IMR-90 (cell line): ENCODE measurements at regions not wholly inside any gene's neighbourhood (a gene's known extent, or its start where the extent isn't known, plus 50 kb on each side); places are given as distances from the start of the nearest gene placed in this dataset.

Experiments used
- ATAC-seq: fragments of 200-7000 bp; cut with Tn5 transposase; 2 replicates; pipeline ENCODE4 v1.9.1; 2020; ENCODE audit warnings: low read depth, mild to moderate bottlenecking, moderate library complexity
- BruUV-seq: library from RNA; stranded (reverse); fragments of 400-500 nt; replicated peaks from 2 replicates; lab custom pipeline; 2021; lab: Mats Ljungman, UMichigan
- CTCF ChIA-PET: fragments of 300-600 bp; formaldehyde crosslinking; extraction: SDS; loops from one replicate; lab custom pipeline; 2021; ENCODE audit warnings: antibody characterized with exemption; lab: Yijun Ruan, JAX
- POLR2A ChIA-PET: fragments of 300-600 bp; sonication (Branson Sonifier 250); formaldehyde crosslinking; loops from one replicate; lab custom pipeline; 2022; ENCODE audit warnings: antibody characterized with exemption; ENCODE audit not compliant: unreplicated experiment; lab: Charles Lee
- DNase-seq: peaks from one replicate; pipeline ENCODE4 v3.0.0; 2013
- H2AFZ ChIP-seq: replicated peaks from 2 replicates; pipeline ENCODE3; 2013; ENCODE audit warnings: low read length, mild to moderate bottlenecking; ENCODE audit not compliant: poor library complexity
- H2AK5ac ChIP-seq: 2 replicates; pipeline ENCODE4 v1.6.1; 2013; ENCODE audit warnings: low read depth, low read length, inconsistent platforms
- H2AK9ac ChIP-seq: replicated peaks from 2 replicates; pipeline ENCODE3; 2013; ENCODE audit warnings: mild to moderate bottlenecking, low read depth, low read length, moderate library complexity; ENCODE audit not compliant: poor library complexity
- H2BK120ac ChIP-seq: 2 replicates; pipeline ENCODE4 v1.6.1; 2013; ENCODE audit warnings: low read depth, low read length, inconsistent platforms
- H2BK15ac ChIP-seq: 3 replicates; pipeline ENCODE4 v1.6.1; 2013; ENCODE audit warnings: low read depth, low read length, inconsistent platforms
- H2BK20ac ChIP-seq: 2 replicates; pipeline ENCODE4 v1.6.1; 2013; ENCODE audit warnings: low read depth, mild to moderate bottlenecking, inconsistent platforms, low read length, moderate library complexity
- H2BK5ac ChIP-seq: 2 replicates; pipeline ENCODE4 v1.6.1; 2013; ENCODE audit warnings: mild to moderate bottlenecking, low read depth, low read length, inconsistent platforms; ENCODE audit not compliant: poor library complexity, severe bottlenecking
- H3K14ac ChIP-seq: replicated peaks from 2 replicates; pipeline ENCODE4 v1.6.1; 2013; ENCODE audit warnings: low read depth, low read length, inconsistent platforms
- H3K18ac ChIP-seq: 2 replicates; pipeline ENCODE4 v1.6.1; 2013; ENCODE audit warnings: low read depth, low read length, control low read depth
- H3K23ac ChIP-seq: 2 replicates; pipeline ENCODE4 v1.6.1; 2013; ENCODE audit warnings: low read depth, low read length, inconsistent platforms
- H3K27ac ChIP-seq: 2 replicates; pipeline ENCODE4 v1.5.1; 2013; ENCODE audit warnings: mild to moderate bottlenecking, control low read depth, low read length; ENCODE audit not compliant: insufficient read depth
- H3K27me3 ChIP-seq: 2 replicates; pipeline ENCODE4 v1.6.1; 2013; ENCODE audit warnings: low read length; ENCODE audit not compliant: control insufficient read depth, insufficient read depth
- H3K36me3 ChIP-seq: 2 replicates; pipeline ENCODE4 v1.6.1; 2013; ENCODE audit warnings: low read length, mixed read lengths; ENCODE audit not compliant: control insufficient read depth, insufficient read depth
- H3K4ac ChIP-seq: 2 replicates; pipeline ENCODE4 v1.6.1; 2013; ENCODE audit warnings: low read depth, low read length, inconsistent platforms
- H3K4me1 ChIP-seq: 2 replicates; pipeline ENCODE4 v1.6.1; 2013; ENCODE audit warnings: low read length, mixed read lengths; ENCODE audit not compliant: control insufficient read depth, insufficient read depth
- H3K4me2 ChIP-seq: 2 replicates; pipeline ENCODE4 v1.6.1; 2013; ENCODE audit warnings: low read depth, mild to moderate bottlenecking, control low read depth, low read length, moderate library complexity
- H3K4me3 ChIP-seq: 2 replicates; pipeline ENCODE4 v1.5.1; 2013; ENCODE audit warnings: low read depth, mild to moderate bottlenecking, control low read depth, low read length, moderate library complexity; ENCODE audit not compliant: insufficient read depth
- H3K56ac ChIP-seq: 2 replicates; pipeline ENCODE4 v1.6.1; 2013; ENCODE audit warnings: low read length, inconsistent platforms; ENCODE audit not compliant: insufficient read depth; ENCODE audit errors: extremely low read depth
- H3K79me1 ChIP-seq, 2 experiments: 2 replicates each; pipeline ENCODE4 v1.6.1; 2013; ENCODE audit warnings: low read length in 2 of 2, inconsistent platforms in 1 of 2, low read depth in 1 of 2
- H3K9ac ChIP-seq: 2 replicates; pipeline ENCODE4 v1.6.1; 2013; ENCODE audit warnings: low read depth, low read length, control low read depth
- H3K9me1 ChIP-seq: 2 replicates; pipeline ENCODE4 v1.6.1; 2013; ENCODE audit warnings: low read length, inconsistent platforms; ENCODE audit not compliant: insufficient read depth
- H3K9me3 ChIP-seq: 2 replicates; pipeline ENCODE4 v1.6.1; 2013; ENCODE audit warnings: low read length; ENCODE audit not compliant: control insufficient read depth, insufficient read depth
- H4K20me1 ChIP-seq: 2 replicates; pipeline ENCODE4 v1.6.1; 2013; ENCODE audit warnings: low read length, inconsistent platforms; ENCODE audit not compliant: insufficient read depth
- H4K5ac ChIP-seq: 2 replicates; pipeline ENCODE4 v1.6.1; 2013; ENCODE audit warnings: mild to moderate bottlenecking, low read depth, low read length, control low read depth
- H4K8ac ChIP-seq, 2 experiments: 2 replicates each; pipeline ENCODE4 v1.6.1; 2013; ENCODE audit warnings: low read depth in 2 of 2, low read length in 2 of 2, control low read depth in 1 of 2, inconsistent platforms in 1 of 2
- H4K91ac ChIP-seq: 2 replicates; pipeline ENCODE4 v1.6.1; 2013; ENCODE audit warnings: low read depth, low read length, inconsistent platforms; ENCODE audit not compliant: insufficient read depth
- CHD1 ChIP-seq: IDR thresholded peaks from 2 replicates; pipeline ENCODE4 v1.6.1; 2012; ENCODE audit warnings: low read depth, low read length, improper control_type of control experiment
- FOS ChIP-seq: fragments of 150-350 bp; IDR thresholded peaks from 2 replicates; pipeline ENCODE4 v1.6.1; 2016; ENCODE audit warnings: low read depth, low read length
- MAFK ChIP-seq: IDR thresholded peaks from 2 replicates; pipeline ENCODE4 v1.6.1; 2012; ENCODE audit warnings: low read depth, low read length, improper control_type of control experiment
- MAZ ChIP-seq: IDR thresholded peaks from 2 replicates; pipeline ENCODE4 v1.6.1; 2012; ENCODE audit warnings: low read depth, mild to moderate bottlenecking, low read length, improper control_type of control experiment, moderate library complexity, borderline replicate concordance
- MXI1 ChIP-seq: IDR thresholded peaks from 2 replicates; pipeline ENCODE4 v1.6.1; 2012; ENCODE audit warnings: low read depth, mild to moderate bottlenecking, low read length, moderate library complexity, borderline replicate concordance
- POLR2A ChIP-seq: IDR thresholded peaks from 2 replicates; pipeline ENCODE4 v1.6.1; 2012; ENCODE audit warnings: mild to moderate bottlenecking, low read depth, low read length
- RAD21 ChIP-seq: IDR thresholded peaks from 2 replicates; pipeline ENCODE4 v1.6.1; 2012; ENCODE audit warnings: low read length, improper control_type of control experiment
- RFX5 ChIP-seq: IDR thresholded peaks from 2 replicates; pipeline ENCODE4 v1.8.0; 2012; ENCODE audit warnings: low read depth, mild to moderate bottlenecking, low read length, moderate library complexity
- SMC3 ChIP-seq: fragments of 150-350 bp; IDR thresholded peaks from 2 replicates; pipeline ENCODE4 v1.6.1; 2016; ENCODE audit warnings: low read depth, mild to moderate bottlenecking, antibody characterized with exemption, low read length, moderate library complexity
- WGBS, 2 experiments: methylation state at CpG; one replicate each; pipeline versions ENCODE4 v1.1.5 to v1.1.7; 2013; ENCODE audit warnings: missing lambda C conversion rate in 2 of 2; ENCODE audit not compliant: insufficient read length in 1 of 2; ENCODE audit errors: extremely low coverage in 2 of 2; 5-methylcytosine and 5-hydroxymethylcytosine counted together
- dilution Hi-C: fragments of 300-500 bp; cut with HindIII; formaldehyde crosslinking; loops from one replicate; pipeline ENCODE4 v1.14.3; 2018; ENCODE audit warnings: low sequenced_read_pairs; ENCODE audit not compliant: unreplicated experiment
- in situ Hi-C: fragments of 300-500 bp; cut with MboI; formaldehyde crosslinking; loops from 3 replicates; pipeline ENCODE4 v1.14.3; 2019; ENCODE audit warnings: low sequenced_read_pairs, inconsistent platforms, mixed read lengths
- intact Hi-C: fragments of 100-400 bp; cut with micrococcal nuclease; formaldehyde crosslinking; loops from 2 replicates; pipeline ENCODE4 v1.10.0; 2022
- TF ChIP-seq, protein P1 (sequence below): fragments of 150-350 bp; IDR thresholded peaks from 2 replicates; pipeline ENCODE4 v1.6.1; 2017; ENCODE audit warnings: mild to moderate bottlenecking, antibody characterized with exemption, low read length, low read depth
- TF ChIP-seq, protein P2 (sequence below): fragments of 150-350 bp; IDR thresholded peaks from 2 replicates; pipeline ENCODE4 v1.6.1; 2016; ENCODE audit warnings: low read depth, mild to moderate bottlenecking, low read length, moderate library complexity, borderline replicate concordance
- TF ChIP-seq, protein P3 (sequence below): conservative IDR thresholded peaks from 2 replicates; pipeline ENCODE4 v1.5.1; 2012; ENCODE audit warnings: mild to moderate bottlenecking, low read depth, low read length, improper control_type of control experiment

DNA sequence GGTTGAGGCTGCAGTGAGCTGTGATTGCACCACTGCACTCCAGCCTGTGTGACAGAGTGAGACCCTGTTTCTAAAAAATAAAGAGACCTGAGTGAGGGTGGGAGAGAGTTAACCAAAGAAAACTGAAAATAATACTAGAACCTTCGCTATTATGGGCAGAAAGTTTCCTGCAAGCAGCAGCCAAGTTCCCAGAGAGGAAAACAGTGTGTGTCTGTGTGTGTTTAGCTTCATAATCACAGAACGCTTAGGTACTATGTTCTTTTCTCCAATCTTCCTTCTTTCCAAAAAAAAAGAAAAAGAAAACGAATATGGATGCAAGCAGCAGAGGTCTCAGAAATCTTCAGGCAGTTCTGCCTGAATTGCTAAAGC is 170.0 kb downstream of the LY86 start:
- dilution Hi-C loops: no loop called here

More for the DNA sequence above, 170.0 kb downstream of the LY86 start:
- Histone ChIP-seq H3K18ac (no peak overlapping the region), H2BK20ac (no peak overlapping the region), H4K8ac (no peak overlapping the region), H2BK120ac (no peak overlapping the region), H2AFZ (no peak overlapping the region), H3K9ac (no peak overlapping the region), H3K36me3 (no peaks in the 10 kb centered on the region), H3K14ac (no peak overlapping the region), H3K56ac (no peak overlapping the region), H3K9me1 (no peaks in the 10 kb centered on the region), H3K79me1 (no peaks in the 10 kb centered on the region), H3K4ac (no peak overlapping the region), H3K4me1 (peaks cover 2% of the 10 kb centered on the region; the same call in 1 of the 2 replicates), H3K4me3 (no peak overlapping the region), H2AK9ac (no peak overlapping the region), H4K91ac (no peak overlapping the region), H2AK5ac (no peak overlapping the region), H3K9me3 (no peaks in the 10 kb centered on the region), H4K5ac (no peak overlapping the region), H2BK15ac (no peak overlapping the region), H2BK5ac (no peak overlapping the region), H4K20me1 (no peaks in the 10 kb centered on the region), H3K27ac (no peak overlapping the region), H3K27me3 (no peaks in the 10 kb centered on the region), H3K4me2 (no peak overlapping the region), H3K23ac (no peak overlapping the region)
- DNase-seq (no peak), ATAC-seq (no peak)
- BruUV-seq: no TSS peak
- ChIA-PET POLR2A (no interaction called here), CTCF (interaction anchor here (0.6 to 1.1 kb wide), 6 partner anchors 9 to 415 kb away, joined by 3 to 4 read pairs (median 4); no protein-coding TSS in a partner anchor)
- intact Hi-C loops: loop anchor here (10.0 kb wide), 1 partner anchor 346 kb away; the partner anchor contains the start of gene RREB1
- WGBS, 2 experiments: no CpG with 5 or more reads among the region's 3 CpGs
- in situ Hi-C loops: no loop called here
- TF ChIP-seq POLR2A: no peak
- TF ChIP-seq SMC3: no peak
- no peak for TF ChIP-seq RFX5
- TF ChIP-seq CHD1: no peak
- TF ChIP-seq MXI1: no peak
- TF ChIP-seq, protein P1, sequence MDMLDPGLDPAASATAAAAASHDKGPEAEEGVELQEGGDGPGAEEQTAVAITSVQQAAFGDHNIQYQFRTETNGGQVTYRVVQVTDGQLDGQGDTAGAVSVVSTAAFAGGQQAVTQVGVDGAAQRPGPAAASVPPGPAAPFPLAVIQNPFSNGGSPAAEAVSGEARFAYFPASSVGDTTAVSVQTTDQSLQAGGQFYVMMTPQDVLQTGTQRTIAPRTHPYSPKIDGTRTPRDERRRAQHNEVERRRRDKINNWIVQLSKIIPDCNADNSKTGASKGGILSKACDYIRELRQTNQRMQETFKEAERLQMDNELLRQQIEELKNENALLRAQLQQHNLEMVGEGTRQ: no peak
- no peak for TF ChIP-seq FOS
- no peak for TF ChIP-seq MAFK
- TF ChIP-seq, protein P2, sequence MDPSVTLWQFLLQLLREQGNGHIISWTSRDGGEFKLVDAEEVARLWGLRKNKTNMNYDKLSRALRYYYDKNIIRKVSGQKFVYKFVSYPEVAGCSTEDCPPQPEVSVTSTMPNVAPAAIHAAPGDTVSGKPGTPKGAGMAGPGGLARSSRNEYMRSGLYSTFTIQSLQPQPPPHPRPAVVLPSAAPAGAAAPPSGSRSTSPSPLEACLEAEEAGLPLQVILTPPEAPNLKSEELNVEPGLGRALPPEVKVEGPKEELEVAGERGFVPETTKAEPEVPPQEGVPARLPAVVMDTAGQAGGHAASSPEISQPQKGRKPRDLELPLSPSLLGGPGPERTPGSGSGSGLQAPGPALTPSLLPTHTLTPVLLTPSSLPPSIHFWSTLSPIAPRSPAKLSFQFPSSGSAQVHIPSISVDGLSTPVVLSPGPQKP: no peak
- TF ChIP-seq, protein P3, sequence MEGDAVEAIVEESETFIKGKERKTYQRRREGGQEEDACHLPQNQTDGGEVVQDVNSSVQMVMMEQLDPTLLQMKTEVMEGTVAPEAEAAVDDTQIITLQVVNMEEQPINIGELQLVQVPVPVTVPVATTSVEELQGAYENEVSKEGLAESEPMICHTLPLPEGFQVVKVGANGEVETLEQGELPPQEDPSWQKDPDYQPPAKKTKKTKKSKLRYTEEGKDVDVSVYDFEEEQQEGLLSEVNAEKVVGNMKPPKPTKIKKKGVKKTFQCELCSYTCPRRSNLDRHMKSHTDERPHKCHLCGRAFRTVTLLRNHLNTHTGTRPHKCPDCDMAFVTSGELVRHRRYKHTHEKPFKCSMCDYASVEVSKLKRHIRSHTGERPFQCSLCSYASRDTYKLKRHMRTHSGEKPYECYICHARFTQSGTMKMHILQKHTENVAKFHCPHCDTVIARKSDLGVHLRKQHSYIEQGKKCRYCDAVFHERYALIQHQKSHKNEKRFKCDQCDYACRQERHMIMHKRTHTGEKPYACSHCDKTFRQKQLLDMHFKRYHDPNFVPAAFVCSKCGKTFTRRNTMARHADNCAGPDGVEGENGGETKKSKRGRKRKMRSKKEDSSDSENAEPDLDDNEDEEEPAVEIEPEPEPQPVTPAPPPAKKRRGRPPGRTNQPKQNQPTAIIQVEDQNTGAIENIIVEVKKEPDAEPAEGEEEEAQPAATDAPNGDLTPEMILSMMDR: no peak
- TF ChIP-seq RAD21: no peak
- TF ChIP-seq MAZ: no peak
